Activated T-cell treated with anti-CD3 and anti-CD28 coated beads for 4 hours (primary cell): ENCODE measurements at regions not wholly inside any gene's neighbourhood (a gene's known extent, or its start where the extent isn't known, plus 50 kb on each side); places are given as distances from the start of the nearest gene placed in this dataset.

Experiments
- DNase-seq: peaks from one replicate; pipeline ENCODE4 v3.0.0-alpha.2; 2020

DNA sequence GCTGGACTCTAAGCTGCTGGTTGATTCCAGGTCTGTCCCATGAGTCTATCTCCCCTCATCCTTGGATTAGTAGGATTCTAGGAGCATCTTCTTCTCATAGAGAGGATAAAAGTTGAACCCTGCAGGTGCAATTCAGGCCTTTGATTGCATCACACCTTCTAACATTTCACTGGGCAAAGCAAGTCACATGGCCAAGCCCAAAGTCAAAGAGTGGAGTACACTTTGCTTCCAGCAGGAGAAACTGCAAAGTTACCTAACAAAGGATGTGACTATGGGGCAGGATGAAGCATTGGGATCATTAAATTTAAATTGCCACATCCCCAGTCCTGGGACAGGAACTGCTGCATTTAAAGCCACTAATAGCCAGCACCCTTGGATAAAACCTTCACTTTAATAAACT is 51.0 kb upstream of the EGFLAM start:
- no peak for DNase-seq

DNA sequence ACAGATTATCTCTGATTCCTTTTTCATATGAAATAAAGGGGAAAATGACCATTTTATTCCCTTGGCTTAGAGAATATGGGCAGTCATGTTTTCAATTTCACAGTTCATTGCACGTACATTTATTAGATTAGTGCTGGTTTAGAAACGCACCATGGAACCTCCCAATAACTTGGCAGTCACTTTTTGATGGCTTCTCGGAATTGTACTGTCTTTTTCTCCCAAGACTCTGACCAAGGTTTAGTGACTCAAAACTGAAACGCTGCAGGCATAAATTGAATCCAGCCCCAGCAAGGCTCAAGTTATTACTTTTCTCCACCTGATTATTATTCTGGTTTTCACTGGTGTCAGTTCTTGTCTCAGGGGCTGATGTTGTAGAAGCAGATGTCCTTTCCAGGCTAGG is 55.6 kb upstream of the EGFLAM start:
- no peak for DNase-seq

DNA sequence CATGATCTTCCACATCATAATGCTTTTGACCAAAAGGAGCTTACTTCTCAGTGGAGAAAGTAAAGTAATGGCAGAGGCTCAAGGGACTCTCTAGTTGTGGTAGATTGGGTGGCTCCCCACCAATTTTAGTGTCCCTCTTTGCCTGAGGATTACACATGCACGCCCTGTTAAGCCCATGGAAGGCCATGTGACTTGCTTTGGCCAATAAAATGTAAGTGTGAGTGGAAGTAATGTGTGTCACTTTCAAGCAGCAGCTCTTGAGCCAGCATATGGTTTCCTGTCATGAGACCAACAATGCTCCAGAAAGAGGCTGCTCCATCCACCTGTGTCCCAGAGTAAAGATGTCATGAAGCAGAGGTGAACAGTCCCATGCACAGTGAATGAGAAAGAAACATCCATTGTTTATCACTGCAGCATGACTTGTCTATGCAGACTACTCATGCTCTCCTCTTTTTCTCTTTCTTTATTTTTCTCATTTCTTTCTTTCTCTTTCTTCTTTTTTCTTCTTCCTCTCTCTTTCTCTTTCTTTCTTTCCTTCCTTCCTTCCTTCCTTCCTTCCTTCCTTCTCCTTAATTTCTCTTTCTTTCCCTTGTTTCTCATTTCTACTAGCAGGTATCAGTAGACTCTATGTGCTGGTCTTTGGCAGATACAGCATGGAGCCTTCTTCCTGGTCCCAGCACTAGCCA is 57.3 kb upstream of the EGFLAM start:
- DNase-seq = no peak

DNA sequence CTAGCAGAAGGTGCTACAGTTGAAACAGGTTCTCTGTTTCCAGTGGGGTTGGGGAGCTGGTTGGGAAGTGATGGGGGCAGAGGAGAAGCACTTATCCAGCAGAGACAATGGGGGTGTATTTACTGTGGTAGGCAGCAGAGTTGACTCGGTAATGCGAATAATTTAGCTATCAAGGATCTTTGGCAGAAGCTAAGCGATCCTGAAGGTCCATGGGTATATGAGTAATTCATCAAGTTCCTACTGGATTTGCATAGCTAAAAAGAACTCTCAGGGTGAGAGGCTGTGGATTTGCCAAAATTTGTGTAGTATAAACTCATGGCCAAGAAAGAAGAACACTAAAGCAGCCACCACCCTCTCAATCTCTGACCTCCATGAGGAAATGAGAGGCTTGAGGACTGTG is 61.2 kb upstream of the EGFLAM start:
- DNase-seq = no peak

DNA sequence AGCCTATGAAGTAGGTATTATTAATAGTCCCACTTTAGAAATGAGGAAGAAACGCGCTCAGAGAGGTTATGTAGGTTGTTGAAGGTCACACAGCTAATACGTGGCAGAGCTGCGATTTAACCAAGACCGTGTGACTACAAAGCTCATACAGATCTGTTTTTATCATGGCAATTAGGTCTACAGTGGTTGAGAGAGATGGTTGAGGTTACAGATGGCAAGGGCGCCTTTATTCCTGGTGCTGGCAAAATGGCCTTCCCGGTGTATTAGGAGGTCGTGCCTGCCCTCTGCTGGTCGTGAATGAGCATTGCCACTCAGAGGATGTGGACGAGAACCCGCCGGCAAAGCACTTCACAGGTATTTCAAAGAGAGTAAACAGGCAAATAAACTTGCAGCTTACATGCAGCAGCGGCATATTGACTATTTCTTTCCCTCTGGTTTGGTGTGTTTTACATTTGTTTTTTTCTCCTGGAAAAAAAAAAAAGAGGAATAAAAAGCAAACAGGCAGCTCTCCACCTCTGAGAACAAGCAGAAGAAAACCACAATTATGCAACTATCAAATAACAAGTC is 65.3 kb upstream of the EGFLAM start:
- peak; percentile 8 for DNase-seq

DNA sequence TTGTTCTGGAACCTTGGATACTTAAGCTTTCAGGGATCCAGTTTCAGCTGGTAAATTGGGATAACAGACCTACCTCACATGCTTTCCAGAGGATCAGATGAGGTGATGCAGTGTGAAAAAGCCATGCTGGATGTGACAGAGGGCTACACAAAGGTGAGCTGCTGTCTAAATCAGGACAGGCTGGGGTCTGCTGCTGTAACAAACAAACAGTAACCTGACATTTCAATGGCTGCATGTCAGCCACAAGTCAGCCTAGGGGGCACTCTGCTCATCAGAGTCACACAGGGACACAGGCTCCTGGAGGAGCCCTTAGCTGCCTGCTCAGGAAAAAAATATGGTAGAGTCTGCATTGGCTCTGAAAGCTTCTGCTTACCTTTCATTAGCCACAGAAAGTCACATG is 66.7 kb upstream of the EGFLAM start:
- DNase-seq = no peak

DNA sequence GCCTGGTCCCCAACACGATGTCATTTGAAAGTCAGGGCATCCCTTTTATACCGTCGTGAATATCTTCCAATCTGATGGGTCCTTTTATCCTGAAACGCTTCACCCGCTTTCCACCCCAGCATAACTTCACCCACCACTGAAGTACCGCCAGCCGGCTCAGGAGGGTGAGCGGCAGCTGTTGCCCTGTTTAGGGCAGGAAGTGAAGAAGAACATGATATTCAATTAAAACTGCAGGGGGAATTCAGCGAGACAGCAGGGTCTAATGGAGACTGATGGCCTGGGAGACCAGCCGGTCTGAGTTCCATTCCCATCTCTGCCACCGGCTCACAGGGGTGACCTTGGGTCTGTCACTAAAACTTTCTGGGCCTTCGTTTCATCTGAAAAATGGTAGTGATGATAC is 68.2 kb upstream of the EGFLAM start:
- no peak for DNase-seq

DNA sequence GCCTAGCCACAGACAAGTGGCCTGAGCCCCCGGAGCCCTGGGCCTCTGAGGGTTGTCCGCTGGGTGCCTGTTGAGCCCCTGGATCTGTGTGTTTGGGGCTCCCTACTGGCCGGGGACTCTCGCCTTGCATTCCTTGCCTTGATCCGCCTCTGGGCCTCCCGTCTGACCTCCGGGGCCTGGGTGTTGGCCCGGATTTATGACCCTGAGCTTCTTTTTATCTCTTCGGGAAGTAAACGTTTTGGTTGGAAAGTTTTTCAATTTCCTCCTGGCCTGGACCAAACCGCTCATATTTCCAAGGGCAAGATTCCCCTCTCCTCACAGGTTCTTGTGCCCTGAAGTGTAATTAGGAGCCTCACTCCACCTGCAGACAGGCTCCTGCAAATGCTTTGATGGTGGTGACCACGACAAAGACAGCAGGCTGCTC is 69.3 kb upstream of the EGFLAM start:
- no peak for DNase-seq

DNA sequence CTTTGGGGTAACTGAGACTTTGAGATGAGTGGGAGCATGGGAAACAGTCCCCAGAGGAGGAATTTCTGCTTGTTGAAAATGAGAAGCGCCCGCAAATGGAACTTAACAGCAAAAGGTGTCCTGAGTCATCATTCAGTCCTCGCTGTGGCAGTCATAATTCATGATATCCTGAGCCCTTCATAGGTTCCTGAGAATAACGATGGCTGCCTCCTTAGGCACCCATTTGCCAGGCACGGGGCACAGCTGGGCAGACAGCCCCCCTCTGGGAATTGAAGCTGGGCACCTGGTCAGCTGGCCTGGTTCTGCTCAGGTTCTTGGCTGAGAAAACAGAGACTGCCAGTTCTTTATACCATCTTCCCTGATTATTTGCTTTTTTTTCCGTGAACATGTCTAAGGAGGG is 69.8 kb upstream of the EGFLAM start:
- no peak for DNase-seq

DNA sequence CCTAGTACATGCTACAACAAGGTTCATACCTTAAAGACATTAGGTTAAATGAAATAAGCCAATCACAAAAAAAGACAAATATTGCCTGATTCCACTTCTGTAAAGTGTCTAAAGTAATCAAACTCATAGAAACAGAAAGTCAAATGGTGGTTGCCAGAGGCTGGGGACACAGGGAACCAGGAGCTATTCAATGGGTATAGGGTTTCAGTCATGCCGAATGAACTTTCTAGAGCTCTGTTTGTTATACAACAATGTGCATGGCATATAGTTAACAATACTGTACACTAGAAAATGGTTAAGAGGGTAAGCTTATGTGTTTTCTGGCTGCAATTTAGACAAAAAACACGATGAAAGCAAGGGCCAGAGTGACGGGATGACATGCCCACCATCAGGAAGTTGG is 70.8 kb upstream of the EGFLAM start:
- DNase-seq = no peak

DNA sequence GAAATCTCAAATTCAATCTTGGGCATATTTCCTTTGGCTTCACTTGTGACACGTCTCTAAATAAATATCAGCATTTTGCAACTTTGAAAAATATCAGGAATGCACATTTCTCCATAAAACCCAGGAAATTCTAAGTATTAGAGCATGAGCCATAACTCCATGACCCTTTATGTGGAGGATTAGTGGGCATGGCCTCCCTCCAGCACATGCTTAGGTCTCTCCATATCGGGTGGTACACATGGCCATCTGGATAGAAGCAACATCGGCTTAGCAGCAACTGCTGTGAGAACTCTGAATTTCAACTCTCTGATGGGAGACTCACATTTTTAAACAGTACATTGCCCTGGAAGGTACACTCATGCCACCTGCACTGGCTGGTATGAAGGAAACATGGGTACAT is 73.7 kb upstream of the EGFLAM start:
- DNase-seq = no peak

DNA sequence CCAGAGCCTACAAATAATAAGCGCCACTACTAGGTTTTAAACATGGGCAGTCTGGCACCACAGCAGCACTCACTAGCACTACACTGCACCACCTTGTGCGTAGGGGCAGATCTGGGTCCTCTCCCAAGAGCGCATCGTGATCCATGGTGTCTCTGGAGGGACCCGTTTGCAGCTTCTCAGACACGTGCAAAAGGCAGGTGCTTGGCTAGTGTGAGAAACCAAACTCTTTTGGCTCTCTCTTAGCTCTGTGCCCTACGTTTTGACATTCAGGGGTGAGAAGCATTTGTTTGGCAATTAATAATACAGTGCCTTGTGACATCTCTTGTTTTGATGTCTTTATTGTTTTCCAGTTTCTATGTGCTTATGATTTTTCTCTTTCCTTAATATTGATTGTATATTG is 75.4 kb upstream of the EGFLAM start:
- no peak for DNase-seq

DNA sequence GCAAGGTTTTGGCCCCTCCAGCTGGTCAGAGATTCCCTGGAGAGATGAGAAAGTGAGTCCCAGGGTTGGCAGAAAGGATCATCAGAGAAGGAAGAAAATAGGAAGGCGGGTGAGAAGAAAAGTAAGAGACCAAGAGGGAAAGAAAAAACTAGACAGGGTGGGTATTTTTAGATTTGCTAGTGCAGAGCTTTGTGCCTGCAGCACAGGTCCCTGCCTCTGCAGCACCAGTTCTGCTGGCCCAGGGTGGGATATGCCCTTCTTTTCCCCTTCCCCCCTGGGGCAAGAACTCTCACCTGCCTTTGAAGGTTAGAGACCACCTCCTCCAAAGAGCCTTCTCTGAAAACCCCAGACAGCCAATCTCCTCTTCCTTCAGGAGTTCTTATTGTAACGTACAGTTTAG is 90.3 kb upstream of the EGFLAM start:
- no peak for DNase-seq

DNA sequence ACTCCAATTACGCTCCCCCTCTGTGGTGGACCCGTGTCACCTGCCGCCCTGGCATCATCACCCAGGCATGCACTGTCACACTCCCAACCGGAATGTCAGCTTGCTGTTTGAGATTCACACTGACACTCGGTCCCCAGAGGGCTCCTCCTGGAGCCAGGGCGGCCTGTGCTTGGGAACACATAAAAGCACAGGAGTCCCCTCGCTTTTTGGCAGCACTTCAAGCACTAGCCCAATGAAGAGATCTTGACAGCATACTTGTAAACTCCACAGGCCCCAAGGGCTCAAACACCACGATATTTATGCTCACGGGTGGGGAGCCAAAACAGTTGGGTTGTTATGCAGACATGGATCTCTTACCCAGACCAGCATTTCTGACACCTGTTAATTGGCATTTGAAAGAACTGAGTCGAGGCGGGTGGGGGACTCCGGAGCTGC is 90.8 kb upstream of the EGFLAM start:
- DNase-seq = no peak

DNA sequence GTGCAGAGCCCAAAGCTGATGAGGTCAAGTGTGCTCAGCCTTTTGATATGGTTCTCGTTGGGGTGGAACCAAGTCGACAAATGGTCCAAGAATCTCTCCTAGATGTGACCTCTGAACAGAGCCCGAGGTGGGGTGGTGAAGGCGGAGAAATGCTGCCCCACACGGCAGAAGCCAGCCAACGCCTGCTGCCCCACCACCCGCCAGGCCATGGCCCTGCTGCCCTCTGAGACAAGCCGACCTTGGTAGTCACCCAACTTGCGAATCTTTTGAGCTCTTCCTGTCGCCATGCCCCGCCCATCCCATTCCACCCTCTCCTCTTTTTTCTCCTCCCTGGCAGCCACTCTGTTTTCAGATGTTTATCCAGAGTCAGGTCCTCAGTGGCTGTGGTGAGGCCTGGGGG is 91.5 kb upstream of the EGFLAM start:
- DNase-seq = no peak

DNA sequence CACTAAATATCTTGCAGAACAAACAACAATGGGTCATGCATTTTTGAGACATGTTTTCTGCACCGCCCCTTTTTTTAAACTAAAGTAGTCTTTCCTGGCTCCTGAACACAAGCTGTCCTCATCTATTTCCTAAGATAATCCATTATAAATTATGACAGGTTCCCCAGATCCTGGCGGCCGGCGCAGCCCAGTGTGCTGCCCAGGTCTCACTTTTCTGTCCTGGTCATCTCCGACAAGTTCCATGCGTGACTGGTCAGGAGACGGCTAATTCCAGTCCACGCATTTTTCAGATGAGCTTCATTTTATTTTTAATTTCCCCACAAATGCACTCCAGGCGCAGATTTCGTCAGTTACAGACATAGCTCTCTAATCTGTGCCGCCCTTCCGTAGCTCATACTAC is 92.9 kb upstream of the EGFLAM start:
- no peak for DNase-seq

DNA sequence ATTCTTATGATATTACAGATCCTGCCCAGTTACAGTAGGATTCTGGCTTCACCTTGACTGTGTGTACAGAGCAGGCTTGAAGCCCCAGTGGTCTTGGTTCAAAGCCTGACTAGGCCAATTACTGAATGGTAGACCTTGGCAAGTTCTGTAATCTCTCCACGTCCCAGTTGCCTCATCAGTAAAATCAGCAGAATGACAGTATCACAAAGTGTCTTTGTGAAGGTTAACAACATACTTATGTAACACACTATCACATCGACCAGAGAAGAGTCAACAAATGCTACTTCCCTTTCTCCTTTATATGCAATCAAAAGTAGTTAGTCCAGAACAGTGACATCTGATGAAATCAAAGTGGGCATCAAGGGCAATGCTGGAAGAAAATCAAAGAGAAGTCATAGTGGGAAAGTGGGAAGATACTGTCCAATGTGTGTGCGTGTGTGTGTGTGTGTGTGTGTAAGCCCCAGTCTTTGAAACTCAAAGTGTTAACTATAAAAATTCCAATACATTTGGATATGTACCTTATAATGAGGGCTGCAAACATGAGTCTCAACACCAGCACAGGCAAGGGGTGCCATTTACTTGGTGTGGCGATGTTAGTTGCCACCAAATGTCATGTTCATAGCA is 93.5 kb upstream of the EGFLAM start:
- DNase-seq = no peak

DNA sequence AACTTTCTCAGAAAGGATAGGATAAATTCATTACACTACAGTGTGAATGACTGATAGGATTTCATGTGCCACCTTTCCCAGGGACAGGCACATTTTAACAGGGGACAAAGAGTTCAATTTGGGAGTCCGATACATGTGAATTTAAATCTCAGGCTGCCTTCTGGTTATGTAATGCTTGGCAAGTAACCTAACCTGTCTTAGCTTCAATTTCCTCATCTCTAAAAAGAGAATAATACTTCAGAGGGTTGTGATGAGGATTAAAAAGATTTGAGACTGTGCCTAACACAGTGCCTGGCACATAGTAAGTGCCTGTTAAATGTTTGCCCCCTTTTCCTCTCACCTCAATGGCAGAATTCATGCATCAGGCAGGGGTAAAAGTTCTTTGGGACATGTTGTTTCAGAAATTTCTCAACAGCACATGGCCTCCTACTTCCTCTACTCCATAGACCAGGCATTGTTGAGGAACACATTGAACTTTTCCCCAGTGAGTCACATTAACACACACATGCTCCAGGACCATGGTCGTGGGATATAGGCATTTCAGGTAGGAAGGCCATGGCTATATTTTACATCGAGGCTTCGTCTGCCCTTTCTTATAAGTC is 94.6 kb upstream of the EGFLAM start:
- no peak for DNase-seq

DNA sequence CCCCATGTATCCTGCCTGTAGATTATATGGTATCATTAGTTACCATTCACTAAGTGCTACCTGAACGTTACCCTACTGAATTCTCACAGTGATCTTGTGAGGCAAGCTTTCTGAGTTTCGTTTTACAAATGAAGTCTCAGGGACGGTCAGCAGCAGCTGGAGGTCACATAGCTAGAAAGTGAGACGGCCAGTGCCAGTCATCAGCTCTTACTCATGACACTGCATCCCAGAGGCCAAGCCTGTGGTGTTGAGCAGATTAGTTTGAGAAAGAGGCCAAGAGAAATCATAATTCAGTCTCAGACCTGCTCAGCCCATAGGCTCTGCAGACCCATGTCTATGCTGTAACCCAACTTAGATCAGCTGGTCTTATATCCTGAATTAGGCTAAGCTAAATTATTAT is 95.7 kb upstream of the EGFLAM start:
- DNase-seq = no peak

DNA sequence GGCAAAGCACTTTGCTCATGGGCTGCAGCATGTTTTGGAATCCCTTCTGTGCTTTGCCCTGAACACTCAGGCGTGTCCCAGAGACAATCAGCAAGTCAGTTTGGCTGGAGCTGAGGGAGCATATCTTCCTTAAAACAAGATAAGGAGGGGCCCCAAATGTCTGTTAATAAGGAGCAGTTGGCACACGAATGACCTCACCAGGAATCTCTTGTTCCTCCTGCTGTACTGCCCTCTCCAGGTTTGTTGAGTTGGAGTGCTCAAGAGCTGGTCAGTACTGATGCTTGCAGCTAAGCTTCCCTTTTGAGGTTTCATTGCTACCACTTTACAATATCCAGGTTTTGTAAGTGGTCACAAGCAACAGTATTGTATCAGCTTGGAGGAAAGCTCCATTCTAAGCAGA is 101.3 kb upstream of the EGFLAM start:
- DNase-seq = no peak

DNA sequence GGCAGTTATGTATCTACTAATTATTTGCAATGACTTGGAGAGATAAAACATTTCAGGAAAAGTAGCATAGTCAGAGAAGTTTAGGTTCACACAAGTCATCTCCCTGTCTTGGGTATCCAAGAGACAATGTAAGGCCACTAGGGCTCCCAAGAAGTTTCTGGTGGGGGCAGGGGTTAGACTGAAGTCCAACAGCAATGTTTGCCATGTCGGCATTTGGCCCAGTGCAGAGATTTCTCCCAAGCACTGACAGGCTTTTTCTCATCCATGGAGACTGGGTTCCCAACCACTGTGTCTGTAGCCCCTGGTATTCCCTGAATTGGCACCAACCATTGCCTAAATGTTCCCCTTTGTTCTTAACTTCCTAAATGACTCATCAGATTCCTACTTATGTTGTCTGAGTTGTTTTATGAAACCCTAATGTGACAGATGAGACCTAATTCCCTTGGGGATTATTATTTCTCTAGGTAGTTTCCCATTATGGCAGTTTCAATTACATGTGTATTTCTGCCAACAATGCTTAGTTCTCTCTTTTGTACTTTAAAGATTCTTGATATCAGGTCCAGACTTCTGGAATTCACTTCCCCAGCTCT is 103.6 kb upstream of the EGFLAM start:
- no peak for DNase-seq

DNA sequence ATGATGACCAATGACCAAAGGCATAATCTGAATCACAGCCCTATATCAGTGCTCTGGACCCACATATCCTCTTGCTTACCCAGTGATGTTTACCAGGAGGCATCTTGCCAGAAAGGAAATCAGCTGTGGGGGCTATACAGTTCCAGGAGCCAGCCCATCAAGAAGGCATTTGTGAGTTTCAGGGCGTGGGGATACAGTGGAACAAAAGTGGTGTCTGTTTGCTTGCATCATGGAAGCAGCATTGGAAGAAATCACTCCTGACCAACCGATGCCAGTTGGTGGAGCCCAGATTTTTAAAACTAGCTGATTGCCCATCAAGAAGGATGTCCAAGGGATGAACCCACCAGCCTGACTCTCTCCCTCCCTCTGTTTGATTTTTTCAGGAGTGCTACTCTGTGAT is 106.5 kb upstream of the EGFLAM start:
- DNase-seq = no peak

DNA sequence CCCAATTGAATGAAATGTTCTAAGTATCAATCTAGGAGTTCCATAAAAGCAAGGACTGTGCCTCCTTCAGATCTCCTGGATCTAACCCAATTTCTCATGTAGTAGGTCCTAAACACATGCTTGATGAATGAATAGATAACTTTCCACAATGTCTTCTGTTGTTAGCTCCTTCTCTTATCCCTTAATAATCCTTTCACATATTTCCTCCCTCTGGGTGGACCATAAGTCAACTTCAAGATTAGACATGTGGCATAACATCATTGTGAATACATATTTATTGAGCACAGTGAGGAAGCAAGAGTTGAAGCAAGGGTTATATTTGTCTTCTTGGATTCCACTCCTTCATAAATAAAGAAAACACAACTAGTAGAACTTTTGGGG is 108.6 kb upstream of the EGFLAM start:
- DNase-seq = no peak

DNA sequence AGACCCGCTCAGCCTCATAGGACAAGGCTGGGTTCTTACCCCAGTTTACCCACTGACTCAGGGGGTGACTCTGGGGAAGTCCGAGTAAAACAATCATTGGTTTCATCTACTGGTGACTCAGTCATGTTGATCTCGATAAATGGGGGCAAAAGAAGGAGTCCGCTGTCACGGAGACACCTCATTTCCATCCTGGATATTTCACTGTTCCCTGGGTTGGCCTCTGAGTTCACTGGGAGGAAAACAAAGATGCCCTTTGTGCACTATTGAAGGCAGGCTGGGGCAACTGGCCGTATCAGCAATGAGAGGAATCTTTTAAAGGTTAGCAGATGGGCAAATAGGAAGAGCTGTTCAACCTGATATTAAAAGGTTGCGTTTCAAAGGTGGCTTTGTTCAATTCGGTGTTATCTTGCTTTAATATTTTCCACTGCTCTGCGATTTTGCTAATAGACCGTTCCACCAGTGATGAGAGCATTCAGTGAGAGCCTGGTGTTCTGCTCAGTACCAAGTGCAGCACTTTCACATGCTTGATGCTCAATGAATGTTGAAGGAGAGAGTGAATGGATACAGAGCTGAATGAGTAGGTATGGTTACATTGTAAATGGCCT is 110.2 kb upstream of the EGFLAM start:
- DNase-seq = no peak
